HepG2 (cell line): ENCODE measurements at regions not wholly inside any gene's neighbourhood (a gene's known extent, or its start where the extent isn't known, plus 50 kb on each side); places are given as distances from the start of the nearest gene placed in this dataset.
"Not testable (repeated sequence)": the region's sequence is repeated elsewhere in the genome, so short reads cannot be mapped to it uniquely, and the experiment has no call there.

Experiments used
- ATAC-seq: fragments of 200-7000 bp; cut with Tn5 transposase; 3 replicates; pipeline ENCODE4 v1.9.1; 2020; ENCODE audit warnings: mild to moderate bottlenecking, moderate library complexity
- BruUV-seq: library from RNA; stranded (reverse); fragments of 400-500 nt; replicated peaks from 2 replicates; lab custom pipeline; 2021; lab: Mats Ljungman, UMichigan
- CTCF ChIA-PET: fragments of 300-600 bp; formaldehyde crosslinking; extraction: SDS; loops from one replicate; lab custom pipeline; 2021; ENCODE audit warnings: low total read pairs, inconsistent platforms, low intra/inter-chr PET ratio; lab: Yijun Ruan, JAX
- POLR2A ChIA-PET: fragments of 350-600 bp; sonication (Branson Sonifier 250); formaldehyde crosslinking; loops from one replicate; lab custom pipeline; 2020; ENCODE audit warnings: antibody characterized with exemption, inconsistent platforms; lab: Yijun Ruan, JAX
- DNase-seq: peaks from one replicate; pipeline ENCODE4 v3.0.0-alpha.2; 2015; ENCODE audit warnings: low spot score
- FAIRE-seq: peaks from 3 replicates; lab custom pipeline; 2011; peaks lifted over from hg19 to GRCh38; lab: Jason Lieb, UNC
- H2AFZ ChIP-seq: one replicate; pipeline ENCODE4 v1.6.1; 2011; ENCODE audit warnings: low read length, inconsistent platforms
- H3K27ac ChIP-seq: fragments of 300-600 bp; 3 replicates; pipeline ENCODE4 v1.8.0; 2011; ENCODE audit warnings: mixed run types, mild to moderate bottlenecking, mixed read lengths, low read length, inconsistent platforms; ENCODE audit not compliant: insufficient read depth; ENCODE audit errors: extremely low read length
- H3K27me3 ChIP-seq, 2 experiments: fragments of 200-600 bp in 1 of 2; 2 replicates in 1 of 2; 3 replicates in 1 of 2; pipeline versions ENCODE4 v1.6.0 to v1.8.0; 2011; ENCODE audit warnings: low read length in 2 of 2, mild to moderate bottlenecking in 2 of 2, moderate library complexity in 2 of 2, inconsistent platforms in 1 of 2; ENCODE audit not compliant: insufficient read depth in 2 of 2, control insufficient read depth in 1 of 2
- H3K36me3 ChIP-seq, 2 experiments: fragments of 200-600 bp in 1 of 2; replicated peaks in 1 of 2; 2 replicates in 1 of 2; 3 replicates in 1 of 2; pipeline versions ENCODE4 v1.5.1 to v1.8.0; 2011; ENCODE audit warnings: low read length in 2 of 2, inconsistent platforms in 1 of 2; ENCODE audit not compliant: insufficient read depth in 2 of 2, control insufficient read depth in 1 of 2
- H3K4me1 ChIP-seq: 2 replicates; pipeline ENCODE4 v1.5.1; 2012; ENCODE audit warnings: low read length, inconsistent platforms; ENCODE audit not compliant: insufficient read depth
- H3K4me2 ChIP-seq: 2 replicates; pipeline ENCODE4 v1.6.0; 2011; ENCODE audit warnings: low read depth, low read length, inconsistent platforms
- H3K4me3 ChIP-seq, 3 experiments: fragments of 200-600 bp in 1 of 3; sonication (generic), shearing (Covaris generic) in 1 of 3; replicated peaks in 1 of 3; 2 replicates each; pipeline ENCODE4 v1.5.1; 2011 to 2016; ENCODE audit warnings: low read length in 3 of 3, inconsistent platforms in 2 of 3, low read depth in 2 of 3, mild to moderate bottlenecking in 2 of 3, control low read depth in 1 of 3, mixed read lengths in 1 of 3; ENCODE audit not compliant: insufficient read depth in 1 of 3
- H3K79me2 ChIP-seq: one replicate; pipeline ENCODE4 v1.6.1; 2011; ENCODE audit warnings: low read length, inconsistent platforms; ENCODE audit not compliant: insufficient read depth
- H3K9ac ChIP-seq: 2 replicates; pipeline ENCODE4 v1.6.0; 2011; ENCODE audit warnings: mild to moderate bottlenecking, low read depth, low read length, inconsistent platforms; ENCODE audit not compliant: insufficient read depth
- H3K9me3 ChIP-seq: 2 replicates; pipeline ENCODE4 v1.5.1; 2012; ENCODE audit warnings: mild to moderate bottlenecking, low read length
- H4K20me1 ChIP-seq: 2 replicates; pipeline ENCODE4 v1.6.0; 2011; ENCODE audit warnings: inconsistent platforms, mild to moderate bottlenecking, low read length, moderate library complexity; ENCODE audit not compliant: insufficient read depth
- BCL6 ChIP-seq: IDR thresholded peaks from 2 replicates; pipeline ENCODE4 v1.6.1; 2016; ENCODE audit warnings: missing genetic modification reagents, missing compliant biosample characterization
- CENPT ChIP-seq: sonication (generic); formaldehyde crosslinking; IDR thresholded peaks from 2 replicates; pipeline ENCODE4 v1.8.0; 2022; ENCODE audit warnings: low read depth, mild to moderate bottlenecking, moderate library complexity, missing genetic modification reagents
- NKX3-1 ChIP-seq: sonication (generic); formaldehyde crosslinking; IDR thresholded peaks from 2 replicates; pipeline ENCODE4 v1.5.0; 2020; ENCODE audit warnings: missing genetic modification reagents
- ONECUT2 ChIP-seq: sonication (generic); formaldehyde crosslinking; IDR thresholded peaks from 2 replicates; pipeline ENCODE4 v1.4.0; 2020; ENCODE audit warnings: missing genetic modification reagents
- PHF8 ChIP-seq: sonication (generic); formaldehyde crosslinking; IDR thresholded peaks from 2 replicates; pipeline ENCODE4 v1.5.0; 2020; ENCODE audit warnings: missing genetic modification reagents
- RARG ChIP-seq: sonication (generic); formaldehyde crosslinking; IDR thresholded peaks from 2 replicates; pipeline ENCODE4 v1.4.0; 2020; ENCODE audit warnings: low read depth, mild to moderate bottlenecking, missing genetic modification reagents
- SETDB1 ChIP-seq: sonication (generic); formaldehyde crosslinking; IDR thresholded peaks from 2 replicates; pipeline ENCODE4 v1.5.1; 2020; ENCODE audit warnings: missing genetic modification reagents, mild to moderate bottlenecking, borderline replicate concordance
- STAT5B ChIP-seq: sonication (generic); formaldehyde crosslinking; IDR thresholded peaks from 2 replicates; pipeline ENCODE4 v1.4.0; 2020; ENCODE audit warnings: missing genetic modification reagents
- ZNF121 ChIP-seq: sonication (generic); formaldehyde crosslinking; IDR thresholded peaks from 2 replicates; pipeline ENCODE4 v1.5.0; 2020; ENCODE audit warnings: mild to moderate bottlenecking, missing genetic modification reagents
- ZNF367 ChIP-seq: sonication (generic); formaldehyde crosslinking; IDR thresholded peaks from 2 replicates; pipeline ENCODE4 v1.4.0; 2020; ENCODE audit warnings: missing genetic modification reagents, borderline replicate concordance
- ZNF530 ChIP-seq: sonication (generic); formaldehyde crosslinking; IDR thresholded peaks from 2 replicates; pipeline ENCODE4 v1.5.0; 2020; ENCODE audit warnings: low read depth, mild to moderate bottlenecking, missing genetic modification reagents
- ZNF816 ChIP-seq: sonication (generic); formaldehyde crosslinking; IDR thresholded peaks from 2 replicates; pipeline ENCODE4 v1.8.0; 2022; ENCODE audit warnings: missing genetic modification reagents, mild to moderate bottlenecking, borderline replicate concordance
- WGBS: methylation state at CpG from one replicate; pipeline ENCODE4 v1.1.6; 2017; ENCODE audit warnings: low lambda C conversion rate; 5-methylcytosine and 5-hydroxymethylcytosine counted together
- in situ Hi-C: cut with HindIII; loops from 2 replicates; pipeline ENCODE4 v1.10.0; 2017; ENCODE audit warnings: low pct_unique_long_range_greater_than_20kb; ENCODE audit not compliant: extremely low pct_ligation_motif_present
- intact Hi-C: fragments of 100-400 bp; cut with micrococcal nuclease; formaldehyde crosslinking; loops from one replicate; pipeline ENCODE4 v1.10.0; 2022; ENCODE audit not compliant: unreplicated experiment
- TF ChIP-seq, protein P1 (sequence below): sonication (generic); formaldehyde crosslinking; IDR thresholded peaks from 2 replicates; pipeline ENCODE4 v1.5.1; 2020; ENCODE audit warnings: missing genetic modification reagents, mild to moderate bottlenecking, borderline replicate concordance

DNA sequence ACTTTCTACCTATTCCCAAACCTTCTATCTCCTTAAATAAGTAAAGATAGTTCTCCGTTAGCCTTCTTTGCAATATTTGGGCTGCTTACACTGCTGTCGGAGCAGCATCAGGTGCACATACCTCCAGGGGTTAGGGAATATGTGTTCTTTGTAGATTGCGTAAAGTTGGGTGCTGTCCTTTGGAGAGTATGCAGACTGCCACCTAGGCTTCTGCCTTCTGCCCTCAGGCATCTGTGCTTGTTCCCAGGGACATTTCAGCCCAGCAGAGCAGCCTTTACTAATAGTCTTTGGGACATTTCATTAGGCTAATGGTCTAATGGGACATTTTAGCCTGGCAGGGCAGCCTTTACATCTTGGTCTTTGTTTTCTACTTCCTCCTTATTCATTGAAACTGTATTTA is 260.6 kb downstream of the TPBG start:
- Histone ChIP-seq H3K36me3 (no peaks in the 10 kb centered on the region), H3K9me3 (no peaks in the 10 kb centered on the region), H3K9ac (no peak overlapping the region), H3K4me2 (no peak overlapping the region), H3K4me1 (no peaks in the 10 kb centered on the region), H3K4me3 (no peak overlapping the region), H3K79me2 (no peaks in the 10 kb centered on the region), H4K20me1 (no peaks in the 10 kb centered on the region), H3K27me3 (no peaks in the 10 kb centered on the region), H3K27ac (no peak overlapping the region), H2AFZ (no peak overlapping the region)
- 13% methylated on average over 3 of the region's 3 CpGs for WGBS
- CTCF ChIA-PET, result no interaction called here
- TF ChIP-seq STAT5B (CRISPR knock-in tag), result no peak
- no peak for TF ChIP-seq SETDB1 (CRISPR knock-in tag)
- TF ChIP-seq, protein P1, sequence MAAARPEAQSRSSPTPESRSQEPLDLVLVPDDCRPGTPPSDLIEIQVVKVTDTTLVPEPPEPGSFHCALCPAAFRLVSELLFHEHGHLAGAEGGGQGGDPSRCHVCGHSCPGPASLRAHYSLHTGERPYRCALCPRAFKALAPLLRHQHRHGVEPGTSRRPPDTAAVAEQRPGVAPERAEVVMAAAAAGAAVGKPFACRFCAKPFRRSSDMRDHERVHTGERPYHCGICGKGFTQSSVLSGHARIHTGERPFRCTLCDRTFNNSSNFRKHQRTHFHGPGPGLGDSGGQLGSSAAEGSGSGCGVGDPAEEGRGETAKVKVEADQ (CRISPR knock-in tag), result no peak
- TF ChIP-seq ONECUT2 (CRISPR knock-in tag), result no peak
- TF ChIP-seq ZNF530 (CRISPR knock-in tag), result no peak
- TF ChIP-seq RARG (CRISPR knock-in tag), result no peak
- TF ChIP-seq CENPT (CRISPR knock-in tag), result no peak
- TF ChIP-seq ZNF121 (CRISPR knock-in tag), result no peak
- no peak for TF ChIP-seq NKX3-1
- no peak for TF ChIP-seq BCL6 (CRISPR knock-in tag)
- no peak for TF ChIP-seq ZNF367 (CRISPR knock-in tag)
- TF ChIP-seq ZNF816 (CRISPR knock-in tag), result no peak
- no peak for TF ChIP-seq PHF8 (CRISPR knock-in tag)
- in situ Hi-C loops, result no loop called here
- DNase-seq (no peak), FAIRE-seq (no peak), ATAC-seq (no peak)
- BruUV-seq, result no TSS peak
- intact Hi-C loops, result no loop called here
- POLR2A ChIA-PET, result no interaction called here

DNA sequence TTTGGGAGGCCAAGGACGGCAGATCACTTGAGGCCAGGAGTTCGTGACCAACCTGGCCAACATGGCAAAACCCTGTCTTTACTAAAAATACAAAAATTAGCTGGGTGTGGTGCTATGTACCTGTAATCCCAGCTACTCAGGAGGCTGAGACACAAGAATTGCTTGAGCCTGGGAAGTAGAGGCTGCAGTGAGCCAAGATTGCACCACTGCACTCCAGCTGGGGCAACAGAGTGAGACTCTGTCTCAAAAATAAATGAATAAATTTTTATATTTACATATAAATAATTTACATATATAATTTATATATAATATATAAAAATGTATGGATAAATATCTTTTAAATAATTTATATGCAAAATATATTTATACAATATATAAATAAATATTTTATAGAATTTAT is 263.3 kb downstream of the TPBG start:
- H4K20me1 ChIP-seq, H3K9me3 ChIP-seq, H3K27me3 ChIP-seq, CTCF ChIA-PET, H3K4me3 ChIP-seq, H3K9ac ChIP-seq, H2AFZ ChIP-seq, BruUV-seq, intact Hi-C loops, ATAC-seq, H3K4me1 ChIP-seq, in situ Hi-C loops, POLR2A ChIA-PET, H3K4me2 ChIP-seq, H3K36me3 ChIP-seq, H3K79me2 ChIP-seq, FAIRE-seq, H3K27ac ChIP-seq, DNase-seq: not testable (repeated sequence)
- WGBS, result 34% methylated on average over 2 of the region's 2 CpGs
